ENCODE measurements at regions not wholly inside any gene's neighbourhood (a gene's known extent, or its start where the extent isn't known, plus 50 kb on each side); places are given as distances from the start of the nearest gene placed in this dataset.
"Not testable (repeated sequence)": the region's sequence is repeated elsewhere in the genome, so short reads cannot be mapped to it uniquely, and the experiment has no call there.

GRCh38 chr6:84860509-84860908, 96.1 kb upstream of the TBX18 start:
- DNase-seq = no peak

- DNase-seq = no peak
Measured at GRCh38 chr6:84854811-84855400, 90.5 kb upstream of the TBX18 start.

- no peak for DNase-seq
Measured at GRCh38 chr6:84853901-84854300, 89.5 kb upstream of the TBX18 start.

- no peak for DNase-seq
Measured at GRCh38 chr6:84848960-84849359, 84.6 kb upstream of the TBX18 start.

GRCh38 chr6:84847390-84848160, 83.2 kb upstream of the TBX18 start:
- DNase-seq = no peak

- DNase-seq = no peak
Measured at GRCh38 chr6:84842525-84843166, 78.2 kb upstream of the TBX18 start.

- not testable (repeated sequence) for DNase-seq
Measured at GRCh38 chr6:84837068-84837866, 72.9 kb upstream of the TBX18 start.

- DNase-seq = no peak
Measured at GRCh38 chr6:84836366-84836765, 72.0 kb upstream of the TBX18 start.

- DNase-seq = no peak
Measured at GRCh38 chr6:84835340-84835739, 70.9 kb upstream of the TBX18 start.

GRCh38 chr6:84831924-84832323, 67.5 kb upstream of the TBX18 start:
- DNase-seq = not testable (repeated sequence)

- no peak for DNase-seq
Measured at GRCh38 chr6:84825461-84825860, 61.1 kb upstream of the TBX18 start.

GRCh38 chr6:84821314-84821713, 56.9 kb upstream of the TBX18 start:
- not testable (repeated sequence) for DNase-seq

- DNase-seq = no peak
Measured at GRCh38 chr6:84816741-84817140, 52.3 kb upstream of the TBX18 start.

GRCh38 chr6:84815896-84816735, 51.7 kb upstream of the TBX18 start:
- no peak for DNase-seq

All from amniotic stem cell (primary cell).